Hepatocyte (in vitro differentiated cells): ENCODE measurements at regions not wholly inside any gene's neighbourhood (a gene's known extent, or its start where the extent isn't known, plus 50 kb on each side); places are given as distances from the start of the nearest gene placed in this dataset.

Experiments used
- DNase-seq: peaks from one replicate; pipeline ENCODE4 v3.0.0-alpha.2; 2016; ENCODE audit warnings: low spot score
- H2AFZ ChIP-seq: fragments of 200-600 bp; sonication (generic); 2 replicates; pipeline ENCODE4 v1.6.0; 2016; ENCODE audit warnings: antibody characterized with exemption, mild to moderate bottlenecking
- H3K27ac ChIP-seq: fragments of 200-600 bp; sonication (generic); 2 replicates; pipeline ENCODE4 v1.5.1; 2016; ENCODE audit warnings: mild to moderate bottlenecking
- H3K27me3 ChIP-seq: fragments of 200-600 bp; sonication (generic); 2 replicates; pipeline ENCODE4 v1.6.1; 2016
- H3K36me3 ChIP-seq: fragments of 200-600 bp; sonication (generic); replicated peaks from 2 replicates; pipeline ENCODE4 v1.5.1; 2016; ENCODE audit warnings: low read depth; ENCODE audit not compliant: insufficient read depth
- H3K4me1 ChIP-seq: fragments of 200-600 bp; sonication (generic); 2 replicates; pipeline ENCODE4 v1.5.1; 2016; ENCODE audit warnings: mild to moderate bottlenecking, moderate library complexity; ENCODE audit not compliant: insufficient read depth
- H3K4me2 ChIP-seq: fragments of 200-600 bp; sonication (generic); 2 replicates; pipeline ENCODE4 v1.6.0; 2016
- H3K4me3 ChIP-seq: fragments of 200-600 bp; sonication (generic); 2 replicates; pipeline ENCODE4 v1.5.1; 2016; ENCODE audit warnings: mild to moderate bottlenecking
- H3K79me2 ChIP-seq: fragments of 200-600 bp; sonication (generic); 2 replicates; pipeline ENCODE4 v1.6.0; 2017; ENCODE audit warnings: mild to moderate bottlenecking
- H3K9me2 ChIP-seq: fragments of 200-600 bp; sonication (generic); replicated peaks from 2 replicates; pipeline ENCODE4 v1.6.0; 2017; ENCODE audit warnings: mild to moderate bottlenecking; ENCODE audit not compliant: insufficient read depth
- H3K9me3 ChIP-seq: fragments of 200-600 bp; sonication (generic); 2 replicates; pipeline ENCODE4 v1.5.1; 2016; ENCODE audit warnings: low read depth, mild to moderate bottlenecking
- H4K20me1 ChIP-seq: fragments of 200-600 bp; sonication (generic); 2 replicates; pipeline ENCODE4 v1.6.0; 2016; ENCODE audit warnings: mild to moderate bottlenecking; ENCODE audit not compliant: insufficient read depth, poor library complexity, severe bottlenecking
- CTCF ChIP-seq: fragments of 200-600 bp; sonication (generic); IDR thresholded peaks from 2 replicates; pipeline ENCODE4 v1.5.1; 2016; ENCODE audit warnings: antibody characterized with exemption, mild to moderate bottlenecking; ENCODE audit not compliant: poor library complexity
- EZH2 ChIP-seq: fragments of 200-600 bp; sonication (generic); IDR thresholded peaks from 2 replicates; pipeline ENCODE4 v1.6.1; 2016; ENCODE audit warnings: antibody characterized with exemption, mild to moderate bottlenecking, borderline replicate concordance
- EZH2phosphoT487 ChIP-seq: fragments of 200-600 bp; sonication (generic); IDR thresholded peaks from one replicate; pipeline ENCODE4 v1.6.1; 2018; ENCODE audit warnings: antibody characterized with exemption, mild to moderate bottlenecking, low read depth, moderate library complexity; ENCODE audit not compliant: unreplicated experiment, severe bottlenecking
- WGBS: methylation state at CpG from one replicate; pipeline ENCODE4 v1.1.6; 2016; ENCODE audit warnings: low lambda C conversion rate; ENCODE audit errors: missing lambda C conversion rate; 5-methylcytosine and 5-hydroxymethylcytosine counted together

DNA sequence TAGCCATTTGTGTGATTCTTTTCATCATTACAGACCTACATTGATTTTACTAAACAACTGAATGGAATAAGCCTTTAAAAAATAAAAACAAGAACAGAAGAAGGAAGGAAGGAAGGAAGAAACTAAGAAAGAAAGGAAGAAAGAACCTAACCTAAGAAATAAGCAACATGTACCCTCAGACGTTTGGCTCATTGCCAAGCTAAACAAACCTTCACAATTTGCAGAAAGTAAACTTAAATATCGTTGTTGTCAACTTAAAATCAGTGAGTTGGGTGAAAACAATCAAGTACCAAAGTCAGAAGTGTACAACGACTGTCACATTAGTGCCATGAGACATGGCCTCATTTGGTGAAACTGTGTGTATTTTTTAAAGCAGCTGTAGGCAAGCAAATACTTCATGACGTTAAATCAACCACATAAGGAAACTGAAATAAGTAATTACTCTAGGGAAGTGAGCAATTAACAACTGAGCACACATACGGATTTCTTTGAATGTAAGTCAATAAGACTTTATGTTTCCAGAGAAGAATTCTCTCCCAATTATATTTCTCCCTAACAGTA is 313.1 kb upstream of the TMPRSS15 start:
- 54% methylated on average over 5 of the region's 5 CpGs for WGBS
- Histone ChIP-seq H3K36me3 (no peaks in the 10 kb centered on the region), H3K4me2 (no peak overlapping the region), H2AFZ (no peak overlapping the region), H3K4me3 (no peak overlapping the region), H3K27ac (no peak overlapping the region), H3K9me2 (no peaks in the 10 kb centered on the region), H3K9me3 (no peaks in the 10 kb centered on the region), H4K20me1 (no peaks in the 10 kb centered on the region), H3K79me2 (no peaks in the 10 kb centered on the region), H3K27me3 (no peaks in the 10 kb centered on the region), H3K4me1 (no peaks in the 10 kb centered on the region)
- no peak for DNase-seq
- TF ChIP-seq EZH2 (no peak), CTCF (no peak), EZH2phosphoT487 (no peak)

GRCh38 chr21:18722193-18722592 is 318.6 kb upstream of the TMPRSS15 start:
- Histone ChIP-seq H2AFZ (no peak overlapping the region), H4K20me1 (no peaks in the 10 kb centered on the region), H3K9me3 (no peaks in the 10 kb centered on the region), H3K27me3 (no peaks in the 10 kb centered on the region), H3K4me1 (no peaks in the 10 kb centered on the region), H3K79me2 (no peaks in the 10 kb centered on the region), H3K9me2 (no peaks in the 10 kb centered on the region), H3K36me3 (no peaks in the 10 kb centered on the region), H3K27ac (no peak overlapping the region), H3K4me2 (no peak overlapping the region), H3K4me3 (no peak overlapping the region)
- WGBS, result 84% methylated on average over 1 of the region's 1 CpG
- DNase-seq, result no peak
- no peak for TF ChIP-seq CTCF
- TF ChIP-seq EZH2, result no peak

GRCh38 chr21:18723171-18723570 is 319.6 kb upstream of the TMPRSS15 start:
- H4K20me1 ChIP-seq, result no peaks in the 10 kb centered on the region
- H3K36me3 ChIP-seq, result no peaks in the 10 kb centered on the region
- DNase-seq, result no peak
- H3K4me1 ChIP-seq, result no peaks in the 10 kb centered on the region
- no peaks in the 10 kb centered on the region for H3K9me3 ChIP-seq
- TF ChIP-seq EZH2phosphoT487 (no peak), CTCF (no peak), EZH2 (no peak)
- H3K9me2 ChIP-seq, result no peaks in the 10 kb centered on the region
- H3K4me3 ChIP-seq, result no peak overlapping the region
- no peaks in the 10 kb centered on the region for H3K27me3 ChIP-seq
- H3K4me2 ChIP-seq, result no peak overlapping the region
- no peaks in the 10 kb centered on the region for H3K79me2 ChIP-seq
- WGBS, result 68% methylated on average over 2 of the region's 2 CpGs
- H3K27ac ChIP-seq, result no peak overlapping the region
- no peak overlapping the region for H2AFZ ChIP-seq

DNA sequence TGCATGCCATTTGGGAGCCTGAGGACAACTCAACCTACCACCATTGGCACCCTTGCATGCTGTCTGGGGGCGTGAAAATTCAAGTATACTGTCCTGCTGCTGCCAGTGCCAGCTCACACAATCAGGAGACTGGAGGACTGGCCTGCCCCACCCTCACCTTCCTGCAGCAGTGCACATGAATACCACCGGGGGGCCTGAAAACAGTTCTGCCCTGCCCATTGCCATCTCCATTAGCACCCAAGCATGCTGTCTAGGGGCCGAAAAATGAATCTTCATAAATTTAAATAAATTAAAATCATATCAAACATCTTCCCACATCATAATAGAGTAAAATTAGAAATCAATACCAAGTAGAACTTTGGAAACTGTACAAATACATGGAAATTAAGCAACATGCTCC is 322.1 kb upstream of the TMPRSS15 start:
- Histone ChIP-seq H3K27ac (no peak overlapping the region), H3K36me3 (no peaks in the 10 kb centered on the region), H3K27me3 (no peaks in the 10 kb centered on the region), H4K20me1 (no peaks in the 10 kb centered on the region), H3K79me2 (no peaks in the 10 kb centered on the region), H2AFZ (no peak overlapping the region), H3K4me2 (no peak overlapping the region), H3K4me1 (no peaks in the 10 kb centered on the region), H3K4me3 (no peak overlapping the region), H3K9me3 (no peaks in the 10 kb centered on the region), H3K9me2 (no peaks in the 10 kb centered on the region)
- no peak for TF ChIP-seq CTCF
- no peak for TF ChIP-seq EZH2phosphoT487
- TF ChIP-seq EZH2, result no peak
- DNase-seq, result no peak
- 86% methylated on average over 2 of the region's 3 CpGs for WGBS
